Inflammatory macrophage treated with lipopolysaccharide for 1 hour (primary cell): ENCODE measurements at regions not wholly inside any gene's neighbourhood (a gene's known extent, or its start where the extent isn't known, plus 50 kb on each side); places are given as distances from the start of the nearest gene placed in this dataset.

Source experiments
- DNase-seq, 2 donors: peaks; one replicate each; pipeline ENCODE4 v3.0.0-alpha.2; 2020 to 2022

GRCh38 chr17:68185820-68186219, 62.0 kb upstream of the AMZ2 start:
- no peak for DNase-seq

- no peak for DNase-seq
These were observed 57.3 kb upstream of the AMZ2 start for GRCh38 chr17:68190495-68190894.

GRCh38 chr17:68195667-68196393, 52.0 kb upstream of the AMZ2 start:
- DNase-seq = no peak

- DNase-seq = no peak
These were observed 51.3 kb upstream of the AMZ2 start for GRCh38 chr17:68196394-68197090.

- DNase-seq = no peak
These were observed 50.5 kb upstream of the AMZ2 start for GRCh38 chr17:68197091-68197996.

GRCh38 chr17:68197997-68198930, 49.6 kb upstream of the AMZ2 start:
- no peak for DNase-seq
